NT2/D1 (cell line): ENCODE measurements at regions not wholly inside any gene's neighbourhood (a gene's known extent, or its start where the extent isn't known, plus 50 kb on each side); places are given as distances from the start of the nearest gene placed in this dataset.

ENCODE experiments used
- SUZ12 ChIP-seq: IDR thresholded peaks from 2 replicates; pipeline ENCODE4 v1.6.1; 2011; ENCODE audit not compliant: insufficient read length, insufficient read depth; ENCODE audit errors: extremely low read depth
- YY1 ChIP-seq: IDR thresholded peaks from 2 replicates; pipeline ENCODE4 v1.6.1; 2011; ENCODE audit not compliant: insufficient read length, insufficient read depth
- ZNF274 ChIP-seq: IDR thresholded peaks from 2 replicates; pipeline ENCODE4 v1.6.1; 2011; ENCODE audit warnings: mild to moderate bottlenecking, low read depth, low read length

GRCh38 chr14:101426466-101426865 is 134.8 kb upstream of the DIO3 start:
- TF ChIP-seq SUZ12 (no peak), ZNF274 (no peak), YY1 (no peak)
